ENCODE measurements at regions not wholly inside any gene's neighbourhood (a gene's known extent, or its start where the extent isn't known, plus 50 kb on each side); places are given as distances from the start of the nearest gene placed in this dataset.

DNA sequence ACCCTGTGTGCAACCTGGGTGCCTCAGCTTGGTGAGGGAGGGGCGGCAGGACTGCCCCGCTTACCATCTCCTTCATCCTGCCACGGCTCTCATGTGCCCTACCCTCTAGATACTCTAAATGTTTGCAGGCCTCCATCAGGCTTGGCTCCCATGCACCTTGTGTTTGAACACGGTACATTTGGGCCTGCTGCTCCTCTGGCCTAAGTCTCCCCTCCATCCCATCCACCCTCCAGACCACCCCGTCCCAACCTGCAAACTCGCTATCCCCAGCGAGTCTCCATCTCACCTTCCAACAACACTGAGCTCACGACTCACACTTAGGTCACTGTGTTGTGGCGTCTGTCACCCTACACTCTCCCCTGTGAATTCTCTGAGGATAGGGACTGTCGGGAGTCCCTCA lies 274.2 kb downstream of the TEX29 start:
- Histone ChIP-seq H3K4me1 (no peaks in the 10 kb centered on the region), H3K9me3 (no peaks in the 10 kb centered on the region), H3K4me3 (no peak overlapping the region), H3K36me3 (no peaks in the 10 kb centered on the region), H3K27me3 (no peaks in the 10 kb centered on the region), H3K27ac (no peak overlapping the region)
- TF ChIP-seq EP300 (IDR thresholded peaks at IDR 0.05): no peak
- TF ChIP-seq POLR2AphosphoS5 (IDR thresholded peaks at IDR 0.05): no peak
- no peak for TF ChIP-seq POLR2A (IDR thresholded peaks at IDR 0.05)
- no peak for TF ChIP-seq CTCF (IDR thresholded peaks at IDR 0.05)
- intact Hi-C loops (cut with DNase I): no loop called here
- no peak for DNase-seq
- 87 to 97% methylated on average over 10 of the region's 10 CpGs for WGBS, 2 donors

- no peak for TF ChIP-seq POLR2AphosphoS5 (IDR thresholded peaks at IDR 0.05)
- no peak for TF ChIP-seq CTCF (IDR thresholded peaks at IDR 0.05)
- no peak for TF ChIP-seq EP300 (IDR thresholded peaks at IDR 0.05)
- TF ChIP-seq POLR2A (IDR thresholded peaks at IDR 0.05): no peak
- no peaks in the 10 kb centered on the region for H3K27me3 ChIP-seq
- no peak overlapping the region for H3K4me3 ChIP-seq
- intact Hi-C loops (cut with DNase I): no loop called here
- H3K36me3 ChIP-seq: no peaks in the 10 kb centered on the region
- H3K27ac ChIP-seq: no peak overlapping the region
- no peak for DNase-seq
- WGBS, 2 donors: 81 to 83% methylated on average over 3 of the region's 3 CpGs
- H3K9me3 ChIP-seq: no peaks in the 10 kb centered on the region
- no peaks in the 10 kb centered on the region for H3K4me1 ChIP-seq
These were observed 274.8 kb downstream of the TEX29 start for GRCh38 chr13:111595276-111595675.

DNA sequence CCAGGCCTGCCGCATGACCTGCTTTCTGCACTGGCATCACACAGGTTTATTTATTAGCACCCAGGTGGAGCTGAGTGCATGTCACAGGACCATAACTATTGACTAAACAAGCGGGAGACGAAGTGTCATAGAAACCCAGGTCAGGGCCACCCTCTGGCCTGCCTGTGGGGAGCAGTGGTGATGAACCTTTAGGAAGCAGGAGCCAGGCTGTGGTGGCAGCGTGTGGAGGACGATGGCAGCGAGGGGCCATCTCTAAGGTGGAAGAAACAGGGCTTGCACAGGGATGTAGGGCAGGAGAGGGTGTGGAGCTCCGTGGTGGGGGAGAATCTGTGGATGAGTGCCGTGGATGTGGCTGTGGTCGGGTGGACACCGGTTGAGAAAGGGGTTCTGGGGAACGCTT lies 275.3 kb downstream of the TEX29 start:
- 84 to 90% methylated on average over 11 of the region's 11 CpGs for WGBS, 2 donors
- Histone ChIP-seq H3K27me3 (no peaks in the 10 kb centered on the region), H3K36me3 (no peaks in the 10 kb centered on the region), H3K9me3 (no peaks in the 10 kb centered on the region), H3K4me3 (no peak overlapping the region), H3K27ac (no peak overlapping the region), H3K4me1 (no peaks in the 10 kb centered on the region)
- intact Hi-C loops (cut with DNase I): no loop called here
- DNase-seq: no peak
- TF ChIP-seq CTCF (IDR thresholded peaks at IDR 0.05): no peak
- TF ChIP-seq POLR2AphosphoS5 (IDR thresholded peaks at IDR 0.05): no peak
- TF ChIP-seq POLR2A (IDR thresholded peaks at IDR 0.05): no peak
- no peak for TF ChIP-seq EP300 (IDR thresholded peaks at IDR 0.05)

- DNase-seq: no peak
These were observed 276.8 kb downstream of the TEX29 start for GRCh38 chr13:111597191-111597611.

More at GRCh38 chr13:111597191-111597611, 276.8 kb downstream of the TEX29 start:
- no peak overlapping the region for H3K4me3 ChIP-seq
- no peak overlapping the region for H3K27ac ChIP-seq
- TF ChIP-seq POLR2A (IDR thresholded peaks at IDR 0.05) (no peak), EP300 (IDR thresholded peaks at IDR 0.05) (no peak), POLR2AphosphoS5 (IDR thresholded peaks at IDR 0.05) (no peak), CTCF (IDR thresholded peaks at IDR 0.05) (no peak)
- intact Hi-C loops (cut with DNase I): no loop called here
- H3K4me1 ChIP-seq: no peaks in the 10 kb centered on the region
- H3K36me3 ChIP-seq: no peaks in the 10 kb centered on the region
- H3K9me3 ChIP-seq: no peaks in the 10 kb centered on the region
- WGBS, 2 donors: 84 to 88% methylated on average over 10 of the region's 10 CpGs
- no peaks in the 10 kb centered on the region for H3K27me3 ChIP-seq

All from sigmoid colon (tissue), 6 donors.